Transverse colon (tissue), 4 donors: ENCODE measurements at regions not wholly inside any gene's neighbourhood (a gene's known extent, or its start where the extent isn't known, plus 50 kb on each side); places are given as distances from the start of the nearest gene placed in this dataset.

Source experiments
- DNase-seq: peaks from one replicate; pipeline ENCODE4 v3.0.0-alpha.2; 2019
- H3K27ac ChIP-seq, 4 donors: fragments of 200-600 bp; sonication (generic); 2 replicates each; pipeline ENCODE4 v1.5.1; 2016 to 2018; ENCODE audit warnings: inconsistent platforms in 4 of 4
- H3K27me3 ChIP-seq: fragments of 200-600 bp; sonication (generic); 2 replicates; pipeline ENCODE4 v1.5.1; 2017; ENCODE audit warnings: inconsistent platforms
- H3K36me3 ChIP-seq, 4 donors: fragments of 200-600 bp; sonication (generic); 2 replicates each; pipeline ENCODE4 v1.5.1; 2017 to 2019; ENCODE audit warnings: inconsistent platforms in 4 of 4
- H3K4me1 ChIP-seq, 4 donors: fragments of 200-600 bp; sonication (generic); 2 replicates each; pipeline ENCODE4 v1.5.1; 2017 to 2020; ENCODE audit warnings: inconsistent platforms in 4 of 4
- H3K4me3 ChIP-seq, 4 donors: fragments of 200-600 bp; sonication (generic); 1 replicate in 1 of 4; 2 replicates in 3 of 4; pipeline versions ENCODE4 v1.5.1 to v1.6.1; 2017 to 2019; ENCODE audit warnings: inconsistent platforms in 4 of 4
- H3K9me3 ChIP-seq, 2 donors: fragments of 200-600 bp; sonication (generic); 2 replicates each; pipeline ENCODE4 v1.5.1; 2017 to 2019; ENCODE audit warnings: inconsistent platforms in 2 of 2
- CTCF ChIP-seq, 5 experiments: fragments of 200-600 bp in 3 of 5; fragments of 450-650 bp in 2 of 5; sonication (generic) in 3 of 5; IDR thresholded peaks; 1 replicate in 2 of 5; 2 replicates in 3 of 5; pipeline ENCODE4 v1.5.1; 2016 to 2017; ENCODE audit warnings: antibody characterized with exemption in 5 of 5, inconsistent platforms in 3 of 5, mild to moderate bottlenecking in 2 of 5, moderate library complexity in 1 of 5
- EP300 ChIP-seq: sonication (generic); formaldehyde crosslinking; IDR thresholded peaks from one replicate; pipeline ENCODE4 v1.6.1; 2017; ENCODE audit warnings: antibody characterized with exemption, low read depth
- POLR2A ChIP-seq: fragments of 450-650 bp; IDR thresholded peaks from one replicate; pipeline ENCODE4 v1.6.1; 2016; ENCODE audit warnings: antibody characterized with exemption, mild to moderate bottlenecking, moderate library complexity
- POLR2AphosphoS5 ChIP-seq, 3 donors: sonication (generic); formaldehyde crosslinking; IDR thresholded peaks; one replicate each; pipeline ENCODE4 v1.6.1; 2016; ENCODE audit warnings: antibody characterized with exemption in 3 of 3
- WGBS, 2 donors: methylation state at CpG; one replicate each; pipeline ENCODE4 v1.1.5; 2018; ENCODE audit warnings: low coverage in 1 of 2; 5-methylcytosine and 5-hydroxymethylcytosine counted together
- in situ Hi-C, 4 donors: fragments of 200-750 bp; cut with MboI; loops; one replicate each; pipeline versions ENCODE4 v1.15.0 to v1.15.1; 2017; ENCODE audit warnings: low sequenced_read_pairs in 3 of 4, low pct_ligation_motif_present in 1 of 4, low pct_unique_long_range_greater_than_20kb in 1 of 4
- intact Hi-C: fragments of 100-400 bp; cut with DNase I; formaldehyde crosslinking; loops from one replicate; pipeline ENCODE4 v1.15.1; 2023; ENCODE audit warnings: low total_unique reads

GRCh38 chr16:86918637-86919036 lies 340.3 kb downstream of the FOXL1 start:
- H3K4me3 ChIP-seq: no peak overlapping the region

GRCh38 chr16:86919078-86919477 lies 340.7 kb downstream of the FOXL1 start:
- TF ChIP-seq CTCF (IDR thresholded peaks at IDR 0.05) (no peak), POLR2A (no peak), POLR2AphosphoS5 (IDR thresholded peaks at IDR 0.05) (no peak), EP300 (no peak)
- Histone ChIP-seq H3K27me3 (peaks cover 22% of the 10 kb centered on the region), H3K27ac (no peak overlapping the region), H3K4me3 (no peak overlapping the region), H3K4me1 (no peaks in the 10 kb centered on the region), H3K9me3 (no peaks in the 10 kb centered on the region), H3K36me3 (no peaks in the 10 kb centered on the region)
- DNase-seq: no peak
- in situ Hi-C loops: no loop called here
- 51% methylated on average over 12 of the region's 12 CpGs; no CpG with 5 or more reads in 1 of the 2 donors for WGBS, 2 donors
- intact Hi-C loops: no loop called here

More at GRCh38 chr16:86918637-86919036, 340.3 kb downstream of the FOXL1 start:
- WGBS, 2 donors: 66 to 71% methylated on average over 4 to 9 of the region's 9 CpGs
- TF ChIP-seq POLR2A: no peak
- TF ChIP-seq POLR2AphosphoS5 (IDR thresholded peaks at IDR 0.05): no peak
- no peak for TF ChIP-seq EP300
- TF ChIP-seq CTCF (IDR thresholded peaks at IDR 0.05): no peak
- in situ Hi-C loops (no loop called here), intact Hi-C loops (no loop called here)
- Histone ChIP-seq H3K27ac (no peak overlapping the region), H3K36me3 (no peaks in the 10 kb centered on the region), H3K27me3 (peaks cover 18% of the 10 kb centered on the region), H3K9me3 (no peaks in the 10 kb centered on the region), H3K4me1 (no peaks in the 10 kb centered on the region)
- no peak for DNase-seq

GRCh38 chr16:86919578-86920305 lies 341.4 kb downstream of the FOXL1 start:
- DNase-seq: no peak
- no peak overlapping the region for H3K4me3 ChIP-seq
- in situ Hi-C loops (no loop called here), intact Hi-C loops (no loop called here)
- peaks cover 28% of the 10 kb centered on the region for H3K27me3 ChIP-seq
- peaks cover 0 to 2% (median 0%) of the 10 kb centered on the region in 4 donors for H3K4me1 ChIP-seq
- no peaks in the 10 kb centered on the region for H3K9me3 ChIP-seq
- no peaks in the 10 kb centered on the region for H3K36me3 ChIP-seq
- H3K27ac ChIP-seq: no peak overlapping the region
- WGBS, 2 donors: 50 to 63% methylated on average over 2 to 28 of the region's 28 CpGs
- no peak for TF ChIP-seq POLR2AphosphoS5 (IDR thresholded peaks at IDR 0.05)
- no peak for TF ChIP-seq EP300
- TF ChIP-seq POLR2A: no peak
- TF ChIP-seq CTCF (IDR thresholded peaks at IDR 0.05): no peak

GRCh38 chr16:86921289-86921688 lies 342.9 kb downstream of the FOXL1 start:
- Histone ChIP-seq H3K4me1 (peaks cover 0 to 2% (median 0%) of the 10 kb centered on the region in 4 donors), H3K36me3 (no peaks in the 10 kb centered on the region), H3K27me3 (peaks cover 42% of the 10 kb centered on the region), H3K9me3 (no peaks in the 10 kb centered on the region), H3K27ac (no peak overlapping the region), H3K4me3 (no peak overlapping the region)
- in situ Hi-C loops (no loop called here), intact Hi-C loops (no loop called here)
- WGBS, 2 donors: 87% methylated on average over 4 of the region's 4 CpGs; no CpG with 5 or more reads in 1 of the 2 donors
- DNase-seq: no peak
- TF ChIP-seq EP300 (no peak), POLR2A (no peak), CTCF (IDR thresholded peaks at IDR 0.05) (no peak), POLR2AphosphoS5 (IDR thresholded peaks at IDR 0.05) (no peak)
